CD14-positive monocyte (primary cell): ENCODE measurements at regions not wholly inside any gene's neighbourhood (a gene's known extent, or its start where the extent isn't known, plus 50 kb on each side); places are given as distances from the start of the nearest gene placed in this dataset.

ENCODE experiments used
- DNase-seq, 3 donors: peaks; one replicate each; pipeline ENCODE4 v3.0.0-alpha.2; 2011 to 2022
- H2AFZ ChIP-seq: 2 replicates; pipeline ENCODE4 v1.6.0; 2012; ENCODE audit warnings: mild to moderate bottlenecking, low read depth, low read length, inconsistent platforms; ENCODE audit not compliant: insufficient read depth, poor library complexity, severe bottlenecking
- H3K27ac ChIP-seq, 2 donors: 1 replicate in 1 of 2; 2 replicates in 1 of 2; pipeline ENCODE4 v1.5.1; 2012 to 2013; ENCODE audit warnings: low read length in 2 of 2, control low read depth in 1 of 2, inconsistent platforms in 1 of 2, low read depth in 1 of 2, mild to moderate bottlenecking in 1 of 2
- H3K27me3 ChIP-seq, 2 donors: one replicate each; pipeline versions ENCODE4 v1.6.0 to v1.6.1; 2011 to 2013; ENCODE audit warnings: low read length in 2 of 2; ENCODE audit not compliant: control insufficient read depth in 2 of 2, insufficient read depth in 2 of 2
- H3K36me3 ChIP-seq, 2 donors: replicated peaks in 1 of 2; 1 replicate in 1 of 2; 2 replicates in 1 of 2; pipeline versions ENCODE4 v1.5.1 to v1.6.1; 2012 to 2013; ENCODE audit warnings: low read length in 2 of 2, control low read depth in 1 of 2, inconsistent platforms in 1 of 2, mild to moderate bottlenecking in 1 of 2; ENCODE audit not compliant: insufficient read depth in 2 of 2, control insufficient read depth in 1 of 2
- H3K4me1 ChIP-seq, 2 donors: 1 replicate in 1 of 2; 2 replicates in 1 of 2; pipeline versions ENCODE4 v1.5.1 to v1.6.1; 2012 to 2013; ENCODE audit warnings: low read length in 2 of 2, control low read depth in 1 of 2, inconsistent platforms in 1 of 2, mild to moderate bottlenecking in 1 of 2, moderate library complexity in 1 of 2; ENCODE audit not compliant: insufficient read depth in 2 of 2, control insufficient read depth in 1 of 2
- H3K4me2 ChIP-seq: replicated peaks from 2 replicates; pipeline ENCODE3; 2012; ENCODE audit warnings: low read length, moderate library complexity, mild to moderate bottlenecking; ENCODE audit not compliant: poor library complexity, severe bottlenecking; ENCODE audit errors: extremely low read depth
- H3K4me3 ChIP-seq, 3 experiments: fragments of 200-600 bp in 1 of 3; sonication (generic) in 1 of 3; replicated peaks in 1 of 3; 1 replicate in 2 of 3; 2 replicates in 1 of 3; pipeline ENCODE4 v1.5.1; 2011 to 2013; ENCODE audit warnings: low read length in 3 of 3, mild to moderate bottlenecking in 3 of 3, control low read depth in 2 of 3, low read depth in 2 of 3, inconsistent platforms in 1 of 3, moderate library complexity in 1 of 3
- H3K79me2 ChIP-seq: 2 replicates; pipeline ENCODE4 v1.6.0; 2012; ENCODE audit warnings: mild to moderate bottlenecking, control low read depth, inconsistent platforms, low read length, moderate library complexity; ENCODE audit not compliant: insufficient read depth
- H3K9ac ChIP-seq: 2 replicates; pipeline ENCODE4 v1.6.0; 2017; ENCODE audit warnings: low read length, mild to moderate bottlenecking; ENCODE audit not compliant: insufficient read depth, poor library complexity, severe bottlenecking
- H3K9me3 ChIP-seq, 2 donors: replicated peaks in 1 of 2; 1 replicate in 1 of 2; 2 replicates in 1 of 2; pipeline versions ENCODE4 v1.5.1 to v1.6.1; 2012 to 2013; ENCODE audit warnings: low read length in 2 of 2, control low read depth in 1 of 2; ENCODE audit not compliant: control insufficient read depth in 1 of 2, insufficient read depth in 1 of 2
- H4K20me1 ChIP-seq: 2 replicates; pipeline ENCODE4 v1.6.0; 2012; ENCODE audit warnings: mild to moderate bottlenecking, low read length, control low read depth, moderate library complexity; ENCODE audit not compliant: insufficient read depth
- H3K27ac Mint-ChIP-seq, 7 donors: one replicate each; pipeline ENCODE4 v1.8.0; 2020; ENCODE audit warnings: mild to moderate bottlenecking in 7 of 7, mixed read lengths in 7 of 7, moderate library complexity in 6 of 7, inconsistent platforms in 2 of 7
- H3K27me3 Mint-ChIP-seq, 3 donors: one replicate each; pipeline ENCODE4 v1.8.0; 2021 to 2022; ENCODE audit warnings: low read depth in 3 of 3, mild to moderate bottlenecking in 3 of 3, mixed read lengths in 3 of 3, moderate library complexity in 3 of 3, inconsistent platforms in 1 of 3
- H3K36me3 Mint-ChIP-seq, 2 donors: one replicate each; pipeline ENCODE4 v1.8.0; 2020; ENCODE audit warnings: mixed read lengths in 2 of 2, inconsistent platforms in 1 of 2, mild to moderate bottlenecking in 1 of 2
- H3K4me1 Mint-ChIP-seq: one replicate; pipeline ENCODE4 v1.8.0; 2020; ENCODE audit warnings: mild to moderate bottlenecking, mixed read lengths
- H3K4me3 Mint-ChIP-seq, 2 donors: one replicate each; pipeline ENCODE4 v1.8.0; 2020; ENCODE audit warnings: mild to moderate bottlenecking in 2 of 2, mixed read lengths in 2 of 2, moderate library complexity in 1 of 2
- H3K9me3 Mint-ChIP-seq, 7 donors: one replicate each; pipeline ENCODE4 v1.8.0; 2020 to 2022; ENCODE audit warnings: mixed read lengths in 7 of 7, mild to moderate bottlenecking in 6 of 7, moderate library complexity in 6 of 7, inconsistent platforms in 2 of 7
- CTCF ChIP-seq: fragments of 200-600 bp; IDR thresholded peaks from one replicate; pipeline ENCODE4 v1.8.0; 2022; ENCODE audit warnings: antibody characterized with exemption, mild to moderate bottlenecking
- WGBS: methylation state at CpG from one replicate; pipeline ENCODE4 v1.1.5; 2013; ENCODE audit warnings: missing lambda C conversion rate; ENCODE audit not compliant: insufficient coverage; 5-methylcytosine and 5-hydroxymethylcytosine counted together
- intact Hi-C, 2 donors: fragments of 100-400 bp; cut with micrococcal nuclease; formaldehyde crosslinking; loops; one replicate each; pipeline versions ENCODE4 v1.15.0 to v1.15.1; 2023

- H3K4me2 ChIP-seq = no peak overlapping the region
- H3K9me3 ChIP-seq = no peaks in the 10 kb centered on the region
- no peak for DNase-seq
- H3K4me1 Mint-ChIP-seq = no peaks in the 10 kb centered on the region
- H3K79me2 ChIP-seq = no peaks in the 10 kb centered on the region
- H3K36me3 ChIP-seq = no peaks in the 10 kb centered on the region
- H3K27me3 Mint-ChIP-seq = peaks cover 0 to 7% (median 2%) of the 10 kb centered on the region in 3 donors
- no peak overlapping the region for H3K27ac Mint-ChIP-seq
- H3K27me3 ChIP-seq = peaks cover 0 to 2% of the 10 kb centered on the region in 2 donors
- H3K4me3 ChIP-seq = no peak overlapping the region
- no peak overlapping the region for H2AFZ ChIP-seq
- H3K4me3 Mint-ChIP-seq = no peak overlapping the region
- no peak for TF ChIP-seq CTCF
- H3K9ac ChIP-seq = no peak overlapping the region
- H3K9me3 Mint-ChIP-seq = peaks cover 0 to 6% (median 0%) of the 10 kb centered on the region in 7 donors
- H3K27ac ChIP-seq = no peak overlapping the region
- no peaks in the 10 kb centered on the region for H3K36me3 Mint-ChIP-seq
- intact Hi-C loops = no loop called here
- no CpG with 5 or more reads among the region's 7 CpGs for WGBS
- H3K4me1 ChIP-seq = no peaks in the 10 kb centered on the region
- H4K20me1 ChIP-seq = no peaks in the 10 kb centered on the region
Measured at GRCh38 chrX:137748827-137749226, 182.9 kb downstream of the ZIC3 start.

GRCh38 chrX:137749246-137749645 lies 183.3 kb downstream of the ZIC3 start:
- peaks cover 0 to 7% (median 2%) of the 10 kb centered on the region in 3 donors for H3K27me3 Mint-ChIP-seq
- Histone ChIP-seq H3K36me3 (no peaks in the 10 kb centered on the region), H3K79me2 (no peaks in the 10 kb centered on the region), H2AFZ (no peak overlapping the region), H3K4me1 (no peaks in the 10 kb centered on the region), H3K9me3 (no peaks in the 10 kb centered on the region), H3K27ac (no peak overlapping the region), H3K9ac (no peak overlapping the region), H4K20me1 (no peaks in the 10 kb centered on the region), H3K4me2 (no peak overlapping the region), H3K4me3 (no peak overlapping the region), H3K27me3 (peaks cover 0 to 2% of the 10 kb centered on the region in 2 donors)
- 0% methylated on average over 1 of the region's 3 CpGs for WGBS
- H3K9me3 Mint-ChIP-seq = peaks cover 0 to 2% (median 0%) of the 10 kb centered on the region in 7 donors
- H3K4me1 Mint-ChIP-seq = no peaks in the 10 kb centered on the region
- H3K27ac Mint-ChIP-seq = no peak overlapping the region
- H3K4me3 Mint-ChIP-seq = no peak overlapping the region
- no peaks in the 10 kb centered on the region for H3K36me3 Mint-ChIP-seq
- intact Hi-C loops = no loop called here
- TF ChIP-seq CTCF = no peak
- no peak for DNase-seq
